ENCODE measurements at regions not wholly inside any gene's neighbourhood (a gene's known extent, or its start where the extent isn't known, plus 50 kb on each side); places are given as distances from the start of the nearest gene placed in this dataset.

DNA sequence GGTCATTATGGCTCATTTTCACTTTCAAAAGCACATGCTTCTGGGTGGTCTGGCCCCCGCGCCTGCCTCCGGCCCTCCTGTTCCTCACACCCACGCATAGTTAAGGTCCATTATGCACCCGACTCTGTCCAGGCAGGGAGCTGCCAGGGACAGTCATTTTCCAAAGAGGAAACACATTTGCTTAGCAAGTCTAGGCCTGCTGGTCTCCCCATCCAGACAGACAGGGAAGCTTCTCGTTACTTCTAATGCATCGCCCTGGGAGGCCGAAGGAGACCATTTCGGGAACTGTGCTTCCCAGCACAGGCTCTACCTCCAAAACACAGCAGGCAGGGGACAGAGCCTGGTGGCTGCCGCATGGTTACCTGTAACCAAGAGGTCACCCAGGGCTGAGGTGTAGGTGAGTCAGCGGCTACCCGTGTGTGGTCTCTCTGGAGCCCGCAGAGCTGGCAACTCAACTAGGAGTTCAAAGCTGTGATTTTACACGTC is 87.1 kb upstream of the SHANK2 start:
- H3K36me3 ChIP-seq (ENCODE audit: control insufficient read depth in 2 of 3, insufficient read depth in 3 of 3, low read length in 3 of 3): no peaks in the 10 kb centered on the region
- H3K9me3 Mint-ChIP-seq: peaks cover 0 to 7% (median 0%) of the 10 kb centered on the region in 11 donors
- no peak overlapping the region for H3K4me3 Mint-ChIP-seq
- ATAC-seq (no peak), DNase-seq (no peak)
- H3K36me3 Mint-ChIP-seq: no peaks in the 10 kb centered on the region
- peaks cover 0 to 5% (median 0%) of the 10 kb centered on the region in 3 experiments for H3K9me3 ChIP-seq (ENCODE audit: control insufficient read depth in 2 of 3, low read length in 3 of 3)
- peaks cover 0 to 37% (median 8%) of the 10 kb centered on the region in 5 donors for H3K27me3 Mint-ChIP-seq
- no peak overlapping the region for H3K27ac ChIP-seq (ENCODE audit: low read depth, low read length)
- POLR2A ChIA-PET: no interaction called here
- no peaks in the 10 kb centered on the region for H3K27me3 ChIP-seq (ENCODE audit: control insufficient read depth in 2 of 2, insufficient read depth in 2 of 2, low read length in 2 of 2)
- CTCF ChIA-PET: no interaction called here
- no peak overlapping the region for H3K4me3 ChIP-seq (ENCODE audit: low read length)
- no peaks in the 10 kb centered on the region for H3K4me1 ChIP-seq (ENCODE audit: control insufficient read depth in 2 of 2, insufficient read depth in 2 of 2, low read length in 2 of 2)
- no peak overlapping the region for H3K27ac Mint-ChIP-seq
- intact Hi-C loops (cut with micrococcal nuclease): no loop called here
- no peaks in the 10 kb centered on the region for H3K4me1 Mint-ChIP-seq

GRCh38 chr11:71338801-71339395 is 86.5 kb upstream of the SHANK2 start:
- Mint-ChIP-seq H3K4me1 (no peaks in the 10 kb centered on the region), H3K27me3 (peaks cover 0 to 35% (median 6%) of the 10 kb centered on the region in 5 donors), H3K4me3 (no peak overlapping the region), H3K9me3 (peaks cover 0 to 9% (median 1%) of the 10 kb centered on the region in 11 donors), H3K36me3 (no peaks in the 10 kb centered on the region), H3K27ac (no peak overlapping the region)
- ChIA-PET CTCF (no interaction called here), POLR2A (no interaction called here)
- Histone ChIP-seq H3K36me3 (ENCODE audit: control insufficient read depth in 2 of 3, insufficient read depth in 3 of 3, low read length in 3 of 3) (no peaks in the 10 kb centered on the region), H3K27ac (ENCODE audit: low read depth, low read length) (no peak overlapping the region), H3K27me3 (ENCODE audit: control insufficient read depth in 2 of 2, insufficient read depth in 2 of 2, low read length in 2 of 2) (no peaks in the 10 kb centered on the region), H3K4me3 (ENCODE audit: low read length) (no peak overlapping the region), H3K4me1 (ENCODE audit: control insufficient read depth in 2 of 2, insufficient read depth in 2 of 2, low read length in 2 of 2) (no peaks in the 10 kb centered on the region), H3K9me3 (ENCODE audit: control insufficient read depth in 2 of 3, low read length in 3 of 3) (peaks cover 0 to 10% (median 0%) of the 10 kb centered on the region in 3 experiments)
- intact Hi-C loops (cut with micrococcal nuclease): no loop called here
- ATAC-seq: no peak
- DNase-seq: no peak

GRCh38 chr11:71336996-71337754 is 84.8 kb upstream of the SHANK2 start:
- Histone ChIP-seq H3K36me3 (ENCODE audit: control insufficient read depth in 2 of 3, insufficient read depth in 3 of 3, low read length in 3 of 3) (no peaks in the 10 kb centered on the region), H3K9me3 (ENCODE audit: control insufficient read depth in 2 of 3, low read length in 3 of 3) (peaks cover 0 to 24% (median 0%) of the 10 kb centered on the region in 3 experiments), H3K4me1 (ENCODE audit: control insufficient read depth in 2 of 2, insufficient read depth in 2 of 2, low read length in 2 of 2) (no peaks in the 10 kb centered on the region), H3K27me3 (ENCODE audit: control insufficient read depth in 2 of 2, insufficient read depth in 2 of 2, low read length in 2 of 2) (no peaks in the 10 kb centered on the region), H3K27ac (ENCODE audit: low read depth, low read length) (no peak overlapping the region), H3K4me3 (ENCODE audit: low read length) (no peak overlapping the region)
- Mint-ChIP-seq H3K27me3 (peaks cover 0 to 35% (median 5%) of the 10 kb centered on the region in 5 donors), H3K36me3 (peaks cover 0 to 7% (median 0%) of the 10 kb centered on the region in 5 donors), H3K4me3 (no peak overlapping the region), H3K27ac (no peak overlapping the region), H3K9me3 (peaks cover 0 to 22% (median 10%) of the 10 kb centered on the region in 11 donors), H3K4me1 (no peaks in the 10 kb centered on the region)
- DNase-seq (no peak), ATAC-seq (no peak)
- intact Hi-C loops (cut with micrococcal nuclease): no loop called here
- POLR2A ChIA-PET: no interaction called here
- CTCF ChIA-PET: no interaction called here

GRCh38 chr11:71336176-71336995 is 84.0 kb upstream of the SHANK2 start:
- H3K27ac ChIP-seq (ENCODE audit: low read depth, low read length): no peak overlapping the region
- DNase-seq (no peak), ATAC-seq (no peak)
- H3K4me3 ChIP-seq (ENCODE audit: low read length): no peak overlapping the region
- ChIA-PET POLR2A (no interaction called here), CTCF (no interaction called here)
- no peak overlapping the region for H3K27ac Mint-ChIP-seq
- peaks cover 0 to 7% (median 0%) of the 10 kb centered on the region in 5 donors for H3K36me3 Mint-ChIP-seq
- no peaks in the 10 kb centered on the region for H3K4me1 ChIP-seq (ENCODE audit: control insufficient read depth in 2 of 2, insufficient read depth in 2 of 2, low read length in 2 of 2)
- intact Hi-C loops (cut with micrococcal nuclease): no loop called here
- no peaks in the 10 kb centered on the region for H3K36me3 ChIP-seq (ENCODE audit: control insufficient read depth in 2 of 3, insufficient read depth in 3 of 3, low read length in 3 of 3)
- no peaks in the 10 kb centered on the region for H3K27me3 ChIP-seq (ENCODE audit: control insufficient read depth in 2 of 2, insufficient read depth in 2 of 2, low read length in 2 of 2)
- peaks cover 0 to 31% (median 5%) of the 10 kb centered on the region in 5 donors for H3K27me3 Mint-ChIP-seq
- peaks cover 0 to 27% (median 11%) of the 10 kb centered on the region in 11 donors for H3K9me3 Mint-ChIP-seq
- H3K9me3 ChIP-seq (ENCODE audit: control insufficient read depth in 2 of 3, low read length in 3 of 3): peaks cover 0 to 24% (median 0%) of the 10 kb centered on the region in 3 experiments
- no peaks in the 10 kb centered on the region for H3K4me1 Mint-ChIP-seq
- no peak overlapping the region for H3K4me3 Mint-ChIP-seq

DNA sequence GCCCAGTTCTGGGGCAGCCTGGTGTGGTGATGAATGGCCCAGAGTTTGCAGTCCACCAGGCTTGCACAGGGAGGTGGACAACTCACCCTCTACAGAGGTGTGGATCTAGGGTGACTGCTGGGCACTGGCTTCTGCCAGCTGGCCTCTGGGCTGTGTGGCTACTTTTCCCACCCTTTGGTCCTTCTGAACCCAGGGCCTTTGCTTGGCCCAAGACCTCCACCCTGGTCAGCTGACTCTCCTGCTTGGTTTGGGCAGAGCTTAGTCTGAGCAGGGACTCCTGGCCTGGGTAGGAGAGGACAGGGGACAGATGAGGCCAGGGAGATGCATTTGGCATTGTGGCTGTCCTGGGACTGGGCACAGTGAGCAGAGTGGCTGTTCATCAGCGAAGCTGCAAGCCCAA is 83.0 kb upstream of the SHANK2 start:
- H3K4me3 Mint-ChIP-seq: no peak overlapping the region
- Histone ChIP-seq H3K9me3 (ENCODE audit: control insufficient read depth in 2 of 3, low read length in 3 of 3) (peaks cover 0 to 24% (median 0%) of the 10 kb centered on the region in 3 experiments), H3K4me1 (ENCODE audit: control insufficient read depth in 2 of 2, insufficient read depth in 2 of 2, low read length in 2 of 2) (no peaks in the 10 kb centered on the region), H3K36me3 (ENCODE audit: control insufficient read depth in 2 of 3, insufficient read depth in 3 of 3, low read length in 3 of 3) (no peaks in the 10 kb centered on the region), H3K4me3 (ENCODE audit: low read length) (no peak overlapping the region), H3K27ac (ENCODE audit: low read depth, low read length) (no peak overlapping the region), H3K27me3 (ENCODE audit: control insufficient read depth in 2 of 2, insufficient read depth in 2 of 2, low read length in 2 of 2) (no peaks in the 10 kb centered on the region)
- H3K27ac Mint-ChIP-seq: no peak overlapping the region
- ChIA-PET POLR2A (no interaction called here), CTCF (no interaction called here)
- H3K4me1 Mint-ChIP-seq: no peaks in the 10 kb centered on the region
- H3K36me3 Mint-ChIP-seq: peaks cover 0 to 7% (median 0%) of the 10 kb centered on the region in 5 donors
- peaks cover 0 to 30% (median 11%) of the 10 kb centered on the region in 11 donors for H3K9me3 Mint-ChIP-seq
- H3K27me3 Mint-ChIP-seq: peaks cover 0 to 33% (median under 1%) of the 10 kb centered on the region in 5 donors
- ATAC-seq (no peak), DNase-seq (no peak)
- intact Hi-C loops (cut with micrococcal nuclease): no loop called here

DNA sequence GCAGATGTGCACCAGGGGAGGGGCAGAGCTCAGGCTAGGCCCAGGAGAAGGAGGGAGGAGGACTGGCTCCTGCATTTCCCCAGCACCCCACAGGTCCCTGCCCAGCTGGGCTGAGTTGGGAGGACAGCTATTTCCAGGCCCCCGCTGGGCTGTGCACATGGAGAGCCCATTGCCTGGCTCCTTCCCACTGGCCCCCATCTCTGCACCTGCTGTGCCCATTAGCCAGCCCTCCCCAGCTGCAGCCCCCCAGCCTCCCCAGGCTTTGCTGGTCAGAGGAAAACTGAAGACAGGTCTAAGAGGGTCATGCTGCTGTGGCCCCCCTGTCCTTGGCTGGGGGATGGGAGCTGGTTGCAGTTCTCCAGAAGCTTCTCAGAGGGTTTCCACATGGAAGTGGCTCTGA is 81.8 kb upstream of the SHANK2 start:
- no peak overlapping the region for H3K27ac Mint-ChIP-seq
- ATAC-seq (no peak), DNase-seq (no peak)
- no peaks in the 10 kb centered on the region for H3K4me1 ChIP-seq (ENCODE audit: control insufficient read depth in 2 of 2, insufficient read depth in 2 of 2, low read length in 2 of 2)
- no peaks in the 10 kb centered on the region for H3K36me3 ChIP-seq (ENCODE audit: control insufficient read depth in 2 of 3, insufficient read depth in 3 of 3, low read length in 3 of 3)
- no peaks in the 10 kb centered on the region for H3K27me3 ChIP-seq (ENCODE audit: control insufficient read depth in 2 of 2, insufficient read depth in 2 of 2, low read length in 2 of 2)
- H3K36me3 Mint-ChIP-seq: peaks cover 0 to 7% (median 0%) of the 10 kb centered on the region in 5 donors
- H3K27ac ChIP-seq (ENCODE audit: low read depth, low read length): no peak overlapping the region
- peaks cover 0 to 30% (median 11%) of the 10 kb centered on the region in 11 donors for H3K9me3 Mint-ChIP-seq
- intact Hi-C loops (cut with micrococcal nuclease): no loop called here
- H3K4me3 Mint-ChIP-seq: no peak overlapping the region
- CTCF ChIA-PET: no interaction called here
- POLR2A ChIA-PET: no interaction called here
- no peaks in the 10 kb centered on the region for H3K4me1 Mint-ChIP-seq
- peaks cover 0 to 23% (median 0%) of the 10 kb centered on the region in 5 donors for H3K27me3 Mint-ChIP-seq
- H3K4me3 ChIP-seq (ENCODE audit: low read length): no peak overlapping the region
- peaks cover 0 to 24% (median 0%) of the 10 kb centered on the region in 3 experiments for H3K9me3 ChIP-seq (ENCODE audit: control insufficient read depth in 2 of 3, low read length in 3 of 3)

Data from naive thymus-derived CD4-positive, alpha-beta T cell (primary cell).